HUDEP-2 (cell line): ENCODE measurements at regions not wholly inside any gene's neighbourhood (a gene's known extent, or its start where the extent isn't known, plus 50 kb on each side); places are given as distances from the start of the nearest gene placed in this dataset.

ENCODE experiments used
- DNase-seq, 76 experiments: peaks; one replicate each; lab custom pipeline; 2025; ENCODE audit not compliant: unreplicated experiment in 76 of 76; lab: John Stamatoyannopoulos, UW

GRCh38 chr7:18081617-18082016 is 54.0 kb upstream of the PRPS1L1 start:
- DNase-seq, result no peak

- DNase-seq, result no peak
Measured at GRCh38 chr7:18082169-18082568, 54.5 kb upstream of the PRPS1L1 start.

GRCh38 chr7:18086165-18087025 is 58.7 kb upstream of the PRPS1L1 start:
- DNase-seq, result no peak

GRCh38 chr7:18087026-18087686 is 59.5 kb upstream of the PRPS1L1 start:
- no peak for DNase-seq

GRCh38 chr7:18087687-18088078 is 60.0 kb upstream of the PRPS1L1 start:
- no peak for DNase-seq

- no peak for DNase-seq
Measured at GRCh38 chr7:18096087-18096486, 68.4 kb upstream of the PRPS1L1 start.

- DNase-seq, result no peak
Measured at GRCh38 chr7:18102576-18102975, 74.9 kb upstream of the PRPS1L1 start.

GRCh38 chr7:18103436-18104218 is 76.0 kb upstream of the PRPS1L1 start:
- no peak for DNase-seq

- no peak for DNase-seq
Measured at GRCh38 chr7:18109762-18110161, 82.1 kb upstream of the PRPS1L1 start.

- DNase-seq, result no peak
Measured at GRCh38 chr7:18116661-18117060, 89.0 kb upstream of the PRPS1L1 start.

GRCh38 chr7:18117482-18117881 is 89.8 kb upstream of the PRPS1L1 start:
- DNase-seq, result no peak

GRCh38 chr7:18119985-18120384 is 92.3 kb upstream of the PRPS1L1 start:
- DNase-seq, result no peak

- DNase-seq, result no peak
Measured at GRCh38 chr7:18123508-18124239, 96.0 kb upstream of the PRPS1L1 start.

- no peak for DNase-seq
Measured at GRCh38 chr7:18125476-18125875, 97.8 kb upstream of the PRPS1L1 start.

- no peak for DNase-seq
Measured at GRCh38 chr7:18126281-18126680, 98.6 kb upstream of the PRPS1L1 start.

GRCh38 chr7:18128846-18129245 is 101.2 kb upstream of the PRPS1L1 start:
- DNase-seq, result no peak

- no peak for DNase-seq
Measured at GRCh38 chr7:18132811-18133210, 105.2 kb upstream of the PRPS1L1 start.

GRCh38 chr7:18133921-18134320 is 106.3 kb upstream of the PRPS1L1 start:
- DNase-seq, result no peak

GRCh38 chr7:18140943-18141342 is 113.3 kb upstream of the PRPS1L1 start:
- no peak for DNase-seq

GRCh38 chr7:18144166-18144565 is 116.5 kb upstream of the PRPS1L1 start:
- no peak for DNase-seq

GRCh38 chr7:18145160-18145559 is 117.5 kb upstream of the PRPS1L1 start:
- no peak for DNase-seq
